ENCODE measurements at regions not wholly inside any gene's neighbourhood (a gene's known extent, or its start where the extent isn't known, plus 50 kb on each side); places are given as distances from the start of the nearest gene placed in this dataset.
A peak's percentile ranks its signal among the peaks of the same experiment; 100 is the strongest.
"Not testable (repeated sequence)": the region's sequence is repeated elsewhere in the genome, so short reads cannot be mapped to it uniquely, and the experiment has no call there.

GRCh38 chr7:65770473-65771225 lies 102.2 kb upstream of the VKORC1L1 start:
- H3K36me3 ChIP-seq (ENCODE audit: control insufficient read depth in 2 of 3, insufficient read depth in 3 of 3, low read length in 3 of 3); H3K27me3 ChIP-seq (ENCODE audit: control insufficient read depth, insufficient read depth, low read length); intact Hi-C loops (cut with DNase I); H3K4me1 ChIP-seq (ENCODE audit: control insufficient read depth in 2 of 3, insufficient read depth in 2 of 3, low read depth in 1 of 3, low read length in 3 of 3); H3K9me3 ChIP-seq (ENCODE audit: control insufficient read depth in 2 of 3, insufficient read depth in 1 of 3, low read length in 3 of 3): not testable (repeated sequence)
- peak overlapping the region; percentile 83 to 86 (median 85) for H3K4me3 ChIP-seq (ENCODE audit: low read length in 3 of 3)
- peak overlapping the region; percentile 85 to 86 for H3K27ac ChIP-seq (ENCODE audit: low read depth in 2 of 2, low read length in 2 of 2)
- FAIRE-seq, result peak; percentile 50
- peak overlapping the region; percentile 48 to 77 (median 61) for H3K9ac ChIP-seq (ENCODE audit: low read length in 3 of 3)
- DNase-seq, result peak; percentile 96 to 99 (median 97)

- FAIRE-seq; intact Hi-C loops (cut with DNase I): not testable (repeated sequence)
Measured at GRCh38 chr7:65771226-65771569, 101.7 kb upstream of the VKORC1L1 start.

GRCh38 chr7:65776677-65777076 lies 96.2 kb upstream of the VKORC1L1 start:
- FAIRE-seq, result not testable (repeated sequence)

More at GRCh38 chr7:65771226-65771569, 101.7 kb upstream of the VKORC1L1 start:
- Histone ChIP-seq H3K4me3 (ENCODE audit: low read length in 3 of 3) (peak overlapping the region; percentile 63 to 83 (median 68)), H3K9ac (ENCODE audit: low read length in 3 of 3) (peak overlapping the region; percentile 10 to 61 (median 51)), H3K27ac (ENCODE audit: low read depth in 2 of 2, low read length in 2 of 2) (peak overlapping the region; percentile 85 to 86)
- DNase-seq, result peak in 1 of 5 donors; percentile 63
- H3K9me3 ChIP-seq (ENCODE audit: control insufficient read depth in 2 of 3, insufficient read depth in 1 of 3, low read length in 3 of 3); H3K27me3 ChIP-seq (ENCODE audit: control insufficient read depth, insufficient read depth, low read length); H3K4me1 ChIP-seq (ENCODE audit: control insufficient read depth in 2 of 3, insufficient read depth in 2 of 3, low read depth in 1 of 3, low read length in 3 of 3); H3K36me3 ChIP-seq (ENCODE audit: control insufficient read depth in 2 of 3, insufficient read depth in 3 of 3, low read length in 3 of 3): not testable (repeated sequence)

GRCh38 chr7:65789943-65790342 lies 82.9 kb upstream of the VKORC1L1 start:
- H3K9me3 ChIP-seq (ENCODE audit: control insufficient read depth in 2 of 3, insufficient read depth in 1 of 3, low read length in 3 of 3); intact Hi-C loops (cut with DNase I); H3K4me3 ChIP-seq (ENCODE audit: low read length in 3 of 3); H3K27ac ChIP-seq (ENCODE audit: low read depth in 2 of 2, low read length in 2 of 2); H3K4me1 ChIP-seq (ENCODE audit: control insufficient read depth in 2 of 3, insufficient read depth in 2 of 3, low read depth in 1 of 3, low read length in 3 of 3); H3K9ac ChIP-seq (ENCODE audit: low read length in 3 of 3); DNase-seq; H3K36me3 ChIP-seq (ENCODE audit: control insufficient read depth in 2 of 3, insufficient read depth in 3 of 3, low read length in 3 of 3); H3K27me3 ChIP-seq (ENCODE audit: control insufficient read depth, insufficient read depth, low read length); FAIRE-seq: not testable (repeated sequence)

More at GRCh38 chr7:65776677-65777076, 96.2 kb upstream of the VKORC1L1 start:
- H3K4me1 ChIP-seq (ENCODE audit: control insufficient read depth in 2 of 3, insufficient read depth in 2 of 3, low read depth in 1 of 3, low read length in 3 of 3); DNase-seq; H3K9ac ChIP-seq (ENCODE audit: low read length in 3 of 3); H3K4me3 ChIP-seq (ENCODE audit: low read length in 3 of 3); H3K27me3 ChIP-seq (ENCODE audit: control insufficient read depth, insufficient read depth, low read length); H3K9me3 ChIP-seq (ENCODE audit: control insufficient read depth in 2 of 3, insufficient read depth in 1 of 3, low read length in 3 of 3); intact Hi-C loops (cut with DNase I); H3K36me3 ChIP-seq (ENCODE audit: control insufficient read depth in 2 of 3, insufficient read depth in 3 of 3, low read length in 3 of 3); H3K27ac ChIP-seq (ENCODE audit: low read depth in 2 of 2, low read length in 2 of 2): not testable (repeated sequence)

GRCh38 chr7:65791788-65792187 lies 81.1 kb upstream of the VKORC1L1 start:
- intact Hi-C loops (cut with DNase I); H3K4me3 ChIP-seq (ENCODE audit: low read length in 3 of 3); FAIRE-seq; H3K27ac ChIP-seq (ENCODE audit: low read depth in 2 of 2, low read length in 2 of 2); H3K9me3 ChIP-seq (ENCODE audit: control insufficient read depth in 2 of 3, insufficient read depth in 1 of 3, low read length in 3 of 3); H3K4me1 ChIP-seq (ENCODE audit: control insufficient read depth in 2 of 3, insufficient read depth in 2 of 3, low read depth in 1 of 3, low read length in 3 of 3); DNase-seq; H3K9ac ChIP-seq (ENCODE audit: low read length in 3 of 3); H3K36me3 ChIP-seq (ENCODE audit: control insufficient read depth in 2 of 3, insufficient read depth in 3 of 3, low read length in 3 of 3); H3K27me3 ChIP-seq (ENCODE audit: control insufficient read depth, insufficient read depth, low read length): not testable (repeated sequence)

GRCh38 chr7:65792726-65793125 lies 80.1 kb upstream of the VKORC1L1 start:
- H3K4me3 ChIP-seq (ENCODE audit: low read length in 3 of 3); intact Hi-C loops (cut with DNase I); DNase-seq; H3K36me3 ChIP-seq (ENCODE audit: control insufficient read depth in 2 of 3, insufficient read depth in 3 of 3, low read length in 3 of 3); H3K9ac ChIP-seq (ENCODE audit: low read length in 3 of 3); FAIRE-seq; H3K27me3 ChIP-seq (ENCODE audit: control insufficient read depth, insufficient read depth, low read length); H3K4me1 ChIP-seq (ENCODE audit: control insufficient read depth in 2 of 3, insufficient read depth in 2 of 3, low read depth in 1 of 3, low read length in 3 of 3); H3K9me3 ChIP-seq (ENCODE audit: control insufficient read depth in 2 of 3, insufficient read depth in 1 of 3, low read length in 3 of 3); H3K27ac ChIP-seq (ENCODE audit: low read depth in 2 of 2, low read length in 2 of 2): not testable (repeated sequence)

- H3K4me1 ChIP-seq (ENCODE audit: control insufficient read depth in 2 of 3, insufficient read depth in 2 of 3, low read depth in 1 of 3, low read length in 3 of 3); DNase-seq; FAIRE-seq; H3K36me3 ChIP-seq (ENCODE audit: control insufficient read depth in 2 of 3, insufficient read depth in 3 of 3, low read length in 3 of 3); intact Hi-C loops (cut with DNase I); H3K27me3 ChIP-seq (ENCODE audit: control insufficient read depth, insufficient read depth, low read length); H3K9ac ChIP-seq (ENCODE audit: low read length in 3 of 3); H3K27ac ChIP-seq (ENCODE audit: low read depth in 2 of 2, low read length in 2 of 2); H3K4me3 ChIP-seq (ENCODE audit: low read length in 3 of 3); H3K9me3 ChIP-seq (ENCODE audit: control insufficient read depth in 2 of 3, insufficient read depth in 1 of 3, low read length in 3 of 3): not testable (repeated sequence)
Measured at GRCh38 chr7:65794671-65795391, 78.0 kb upstream of the VKORC1L1 start.

GRCh38 chr7:65795392-65795716 lies 77.5 kb upstream of the VKORC1L1 start:
- intact Hi-C loops (cut with DNase I); DNase-seq; H3K9ac ChIP-seq (ENCODE audit: low read length in 3 of 3); H3K27ac ChIP-seq (ENCODE audit: low read depth in 2 of 2, low read length in 2 of 2); H3K4me1 ChIP-seq (ENCODE audit: control insufficient read depth in 2 of 3, insufficient read depth in 2 of 3, low read depth in 1 of 3, low read length in 3 of 3); H3K36me3 ChIP-seq (ENCODE audit: control insufficient read depth in 2 of 3, insufficient read depth in 3 of 3, low read length in 3 of 3); FAIRE-seq; H3K4me3 ChIP-seq (ENCODE audit: low read length in 3 of 3); H3K27me3 ChIP-seq (ENCODE audit: control insufficient read depth, insufficient read depth, low read length); H3K9me3 ChIP-seq (ENCODE audit: control insufficient read depth in 2 of 3, insufficient read depth in 1 of 3, low read length in 3 of 3): not testable (repeated sequence)
